GM18511 (cell line): ENCODE measurements at regions not wholly inside any gene's neighbourhood (a gene's known extent, or its start where the extent isn't known, plus 50 kb on each side); places are given as distances from the start of the nearest gene placed in this dataset.

Experiments used
- ATAC-seq: cut with Tn5 transposase; IDR thresholded peaks from one replicate; pipeline ENCODE4 v1.9.1; 2021; ENCODE audit warnings: mild to moderate bottlenecking, moderate library complexity; ENCODE audit not compliant: unreplicated experiment

DNA sequence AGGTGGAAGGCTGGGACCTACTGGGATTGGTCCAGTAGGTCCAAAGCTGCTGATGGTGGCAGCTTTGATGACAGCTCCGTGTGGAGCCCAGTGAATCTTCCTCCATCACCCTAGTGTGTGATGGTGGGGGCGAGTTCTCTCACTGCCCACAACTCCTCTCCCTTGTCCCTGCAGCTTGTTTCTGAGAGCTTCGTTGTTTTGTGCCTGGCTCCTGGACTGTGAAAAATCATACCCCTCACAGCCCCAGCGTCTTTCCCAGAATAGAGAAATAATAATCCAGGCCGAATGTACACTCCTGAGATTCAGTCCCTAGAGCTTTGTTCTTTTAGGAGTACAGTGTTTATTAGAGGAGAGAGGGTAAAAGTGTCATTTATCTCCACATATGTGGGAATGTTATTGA lies 372.2 kb downstream of the ENC1 start:
- no peak for ATAC-seq

DNA sequence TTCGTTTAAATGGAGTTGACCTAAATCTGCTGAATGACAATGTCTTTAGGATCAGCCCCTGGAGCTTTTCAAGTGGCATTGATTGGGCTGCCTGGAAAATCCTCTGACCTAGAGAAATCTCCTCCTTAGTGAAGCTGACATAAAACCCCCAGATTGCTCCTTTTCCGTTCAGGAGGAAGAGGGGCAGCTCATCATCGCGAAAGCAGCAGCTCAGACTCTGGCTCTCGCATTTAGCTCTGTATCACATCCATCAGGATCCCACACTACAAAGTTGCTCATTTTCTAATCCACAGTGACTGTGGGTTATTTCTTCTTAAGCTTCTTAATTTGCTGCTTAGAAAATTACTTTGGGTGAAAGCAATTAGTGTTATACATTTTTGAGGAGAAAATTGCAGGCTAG lies 373.7 kb downstream of the ENC1 start:
- no peak for ATAC-seq

DNA sequence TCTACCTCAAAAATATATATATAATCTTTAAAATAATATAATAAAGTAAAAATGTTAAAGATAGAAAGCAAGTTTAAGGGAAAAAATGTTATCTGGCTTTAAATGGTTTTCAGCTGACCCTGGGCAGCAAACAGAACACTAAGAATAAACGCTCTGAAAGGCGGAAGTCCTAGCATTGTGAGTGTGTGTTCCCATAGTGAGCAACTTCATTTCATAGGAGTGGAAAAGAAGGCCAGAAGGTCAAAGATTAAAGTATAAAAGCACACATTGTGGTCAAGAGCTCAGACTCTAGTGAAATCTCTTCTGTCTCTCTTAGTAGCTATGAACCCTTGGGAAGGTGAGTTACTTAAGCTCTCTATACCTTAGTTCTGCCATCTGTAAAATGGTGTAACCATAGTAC lies 374.4 kb downstream of the ENC1 start:
- ATAC-seq = no peak

DNA sequence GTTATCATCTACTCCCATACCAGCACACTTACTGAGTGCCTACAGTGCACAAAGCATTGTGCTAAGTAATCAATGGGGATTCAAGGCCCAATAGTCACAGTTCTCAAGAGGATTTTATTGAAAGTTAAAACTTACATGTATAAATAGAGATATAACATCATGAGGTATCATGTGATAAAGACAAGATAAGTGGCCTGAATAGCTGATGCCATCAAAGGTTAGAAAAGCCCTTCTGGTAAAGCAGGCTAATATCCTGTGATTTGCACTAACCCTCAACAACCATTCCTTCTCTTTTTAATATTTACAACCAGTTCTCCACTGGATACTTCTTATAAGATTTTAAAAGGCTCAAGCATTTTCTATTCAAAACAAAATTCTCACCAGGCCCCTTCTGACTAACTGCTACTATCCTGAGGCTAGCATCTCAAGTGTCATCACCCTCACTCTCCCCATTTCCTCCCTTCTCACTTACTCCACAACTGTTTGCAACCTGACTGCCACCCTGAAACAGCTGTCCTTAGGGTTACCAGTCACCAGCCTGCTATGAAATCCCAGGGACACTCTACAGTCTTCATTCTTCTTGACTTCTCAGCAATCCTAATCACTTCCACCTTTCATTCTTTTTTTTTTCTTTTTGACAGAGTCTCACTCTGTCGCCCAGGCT lies 377.9 kb downstream of the ENC1 start:
- ATAC-seq = no peak

DNA sequence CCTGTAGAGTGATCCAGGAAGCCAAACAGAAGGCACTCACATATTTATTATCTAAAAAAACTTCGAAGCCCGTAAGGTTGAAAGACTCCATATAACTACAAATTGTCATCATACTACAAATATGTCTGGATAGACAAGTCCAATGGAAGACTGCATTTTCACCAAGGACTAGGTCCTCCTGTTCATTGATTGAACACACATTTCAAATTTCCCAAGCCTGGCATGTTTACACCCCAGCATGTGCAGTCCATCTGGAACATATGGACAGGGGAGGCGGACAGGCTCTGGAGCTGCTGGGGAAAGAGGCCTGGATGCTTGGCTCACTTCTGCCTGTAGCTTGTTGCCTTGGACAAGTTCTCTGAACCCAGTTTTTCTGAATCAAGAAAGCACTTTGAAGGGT lies 378.7 kb downstream of the ENC1 start:
- no peak for ATAC-seq

DNA sequence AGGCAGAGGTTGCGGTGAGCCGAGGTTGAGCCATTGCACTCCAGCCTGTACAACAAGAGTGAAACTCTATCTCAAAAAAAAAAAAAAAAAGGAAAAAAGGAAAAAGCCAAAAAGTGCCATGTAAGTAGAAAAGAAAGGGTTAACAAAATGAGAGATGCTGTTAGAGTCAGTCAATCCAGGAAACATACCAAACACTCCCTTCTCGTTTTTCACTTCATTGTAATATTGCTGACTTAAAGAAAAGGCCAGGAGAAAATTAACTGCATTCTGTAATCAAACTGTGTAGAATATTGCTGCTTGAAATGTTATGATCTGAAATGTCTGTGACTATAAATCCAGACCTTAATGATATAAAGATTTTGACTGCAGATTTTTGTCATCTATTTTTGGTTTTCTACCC lies 379.1 kb downstream of the ENC1 start:
- no peak for ATAC-seq

DNA sequence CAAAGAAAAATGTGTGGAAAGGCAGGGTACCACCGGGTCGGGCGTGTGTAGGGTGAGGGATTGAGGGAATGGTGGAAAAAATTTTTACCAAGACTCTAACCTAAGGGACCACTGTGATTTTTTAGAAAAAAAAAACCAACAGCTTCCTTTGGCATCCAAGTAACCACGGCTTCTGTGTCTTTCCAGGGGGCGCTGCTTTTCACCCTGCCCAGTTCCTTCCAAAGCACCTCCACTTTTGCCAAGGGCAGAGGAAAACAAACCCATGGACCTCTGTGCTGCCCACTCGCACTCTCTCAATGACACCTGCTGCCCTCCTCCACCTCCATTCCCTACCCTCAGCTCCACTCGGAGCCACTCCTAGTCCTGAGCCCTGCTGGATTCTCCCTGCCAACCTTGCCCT lies 381.0 kb downstream of the ENC1 start:
- no peak for ATAC-seq

DNA sequence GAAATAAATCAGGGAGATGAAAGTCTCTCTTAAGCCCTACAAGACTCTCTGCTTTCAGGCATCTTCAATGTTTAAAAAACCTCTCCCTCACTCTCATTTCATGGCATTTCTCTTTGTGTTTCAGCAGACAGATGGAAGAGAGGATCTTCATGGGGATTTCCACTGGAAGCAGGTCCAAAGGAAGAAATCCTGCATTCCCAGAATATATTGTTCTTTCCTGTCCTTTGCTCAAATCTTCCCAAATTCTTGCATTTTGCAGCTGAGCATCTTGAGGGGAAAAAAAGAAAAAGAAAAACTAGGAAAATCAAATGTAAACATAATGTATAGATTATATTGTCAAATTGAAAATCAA lies 382.2 kb downstream of the ENC1 start:
- no peak for ATAC-seq

DNA sequence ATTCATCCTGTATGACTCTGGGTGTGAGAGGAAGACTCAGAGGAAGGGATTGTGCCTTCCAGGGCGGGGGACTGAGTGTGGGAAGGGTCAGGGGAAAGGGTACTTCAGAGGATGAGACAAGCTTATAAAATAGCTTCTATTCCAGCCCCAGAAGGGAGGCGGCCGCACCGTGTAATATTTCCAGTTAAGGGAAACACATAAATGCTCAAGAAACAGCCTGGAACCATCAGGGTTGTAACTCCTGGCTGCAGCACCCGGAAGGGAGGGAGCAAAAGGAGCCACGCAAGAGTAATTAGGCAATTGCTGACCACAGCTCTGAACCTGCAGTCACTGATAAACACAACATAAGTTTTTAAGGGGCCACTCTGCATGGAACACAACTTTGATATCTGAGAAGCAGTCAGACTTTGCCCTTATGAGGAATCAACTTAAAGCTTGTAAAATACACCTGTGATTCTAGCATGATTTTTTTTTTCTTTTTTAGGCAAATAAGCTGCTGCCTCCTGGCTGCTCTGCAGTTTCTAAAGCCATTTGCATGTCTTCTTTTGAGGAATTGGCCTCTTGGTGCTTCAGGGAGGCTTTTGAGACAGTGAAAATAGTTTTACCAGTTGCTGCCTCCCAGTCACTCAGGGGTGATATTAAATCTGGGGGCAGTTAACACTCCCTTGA lies 382.7 kb downstream of the ENC1 start:
- ATAC-seq = peak; percentile 58

DNA sequence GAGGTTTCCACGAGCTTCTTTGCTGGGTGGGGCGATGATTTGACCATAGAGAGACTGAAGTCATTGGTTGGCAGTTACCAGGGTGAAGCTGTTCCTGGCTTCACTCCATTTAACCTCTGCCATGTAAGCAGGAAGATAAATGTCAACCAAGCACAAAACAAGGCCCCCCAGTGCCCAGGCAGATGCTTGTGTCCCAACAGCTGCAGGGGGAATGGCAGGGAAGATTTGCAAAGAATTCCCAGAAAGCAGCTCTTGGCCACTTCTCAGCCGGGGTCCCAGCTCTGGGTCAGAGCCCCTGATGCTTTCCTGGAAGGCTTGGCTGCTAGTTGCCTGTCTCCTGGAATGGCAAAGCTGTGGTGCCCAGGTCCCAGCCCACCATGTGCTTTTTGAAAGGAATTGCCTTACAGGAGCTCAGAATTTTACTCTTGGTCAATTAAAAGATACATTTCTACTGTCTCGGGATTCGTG lies 383.4 kb downstream of the ENC1 start:
- no peak for ATAC-seq

DNA sequence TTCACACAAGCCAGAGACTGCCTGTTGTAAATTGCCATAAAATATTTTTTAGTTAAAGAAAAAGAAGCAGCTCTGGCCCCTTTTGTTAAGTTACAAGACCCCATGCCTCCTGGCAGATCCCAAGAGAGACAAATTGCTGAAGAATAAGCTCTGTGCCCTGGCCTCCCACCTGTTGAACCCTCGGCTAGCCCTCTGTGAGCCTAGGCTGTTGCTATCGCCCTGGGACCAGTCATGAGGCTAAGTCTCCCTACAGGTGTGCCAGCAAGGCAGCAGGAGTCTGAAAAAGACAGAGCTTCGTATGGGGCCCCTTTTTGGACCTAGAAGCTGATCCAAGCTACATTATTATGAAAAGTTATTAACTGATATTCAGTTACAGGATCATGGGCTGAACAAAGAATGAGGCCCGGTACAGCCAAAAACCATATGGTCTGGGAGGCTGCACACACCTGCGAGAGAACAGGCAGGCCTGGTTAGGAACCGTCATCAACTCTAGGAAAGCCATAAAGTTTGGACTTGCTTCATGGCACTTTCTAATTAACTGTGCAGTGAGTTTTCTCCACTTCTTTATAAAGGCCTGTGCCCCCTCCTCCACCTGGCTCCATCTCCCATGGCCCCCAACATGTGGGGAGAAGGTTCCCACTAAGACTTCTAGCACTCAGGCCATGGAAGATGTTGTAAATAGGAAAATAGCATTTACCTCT lies 384.7 kb downstream of the ENC1 start:
- ATAC-seq = no peak

DNA sequence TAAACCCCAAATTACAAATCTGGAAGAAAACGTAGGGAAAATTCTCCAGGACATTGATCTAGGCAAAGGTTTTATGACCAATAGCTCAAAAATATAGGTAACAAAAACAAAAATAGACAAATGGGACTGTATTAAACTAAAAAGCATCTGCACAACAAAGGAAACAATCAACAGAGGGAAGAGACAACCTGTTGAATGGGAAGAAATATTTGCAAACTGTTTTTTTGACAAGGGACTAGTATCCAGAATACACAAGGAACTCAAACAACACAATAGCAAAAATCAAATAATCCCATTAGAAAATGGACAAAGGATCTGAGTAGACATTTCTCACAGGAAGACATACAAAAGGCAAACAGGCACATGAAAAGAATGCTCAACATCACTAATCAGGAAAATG lies 386.3 kb downstream of the ENC1 start:
- no peak for ATAC-seq

DNA sequence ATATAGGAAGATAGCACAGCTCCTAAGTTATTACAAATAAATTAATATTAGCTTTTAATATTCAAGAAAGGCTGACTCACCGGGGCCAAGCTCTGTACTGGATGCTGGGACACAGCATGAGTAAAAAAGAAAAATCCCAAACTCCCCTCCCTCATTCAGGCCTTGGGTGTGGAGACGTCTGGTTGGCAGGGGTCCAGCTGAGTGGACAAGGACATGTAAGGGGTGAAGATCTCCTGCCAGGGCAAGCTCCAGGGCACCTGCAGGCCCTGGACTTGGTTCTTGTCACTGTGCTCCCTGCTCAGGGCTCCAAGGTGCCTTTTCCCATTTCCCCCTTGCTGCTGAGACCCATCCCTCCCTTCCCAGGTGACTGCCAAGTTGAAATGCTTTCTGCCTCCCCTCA lies 388.5 kb downstream of the ENC1 start:
- ATAC-seq = no peak

DNA sequence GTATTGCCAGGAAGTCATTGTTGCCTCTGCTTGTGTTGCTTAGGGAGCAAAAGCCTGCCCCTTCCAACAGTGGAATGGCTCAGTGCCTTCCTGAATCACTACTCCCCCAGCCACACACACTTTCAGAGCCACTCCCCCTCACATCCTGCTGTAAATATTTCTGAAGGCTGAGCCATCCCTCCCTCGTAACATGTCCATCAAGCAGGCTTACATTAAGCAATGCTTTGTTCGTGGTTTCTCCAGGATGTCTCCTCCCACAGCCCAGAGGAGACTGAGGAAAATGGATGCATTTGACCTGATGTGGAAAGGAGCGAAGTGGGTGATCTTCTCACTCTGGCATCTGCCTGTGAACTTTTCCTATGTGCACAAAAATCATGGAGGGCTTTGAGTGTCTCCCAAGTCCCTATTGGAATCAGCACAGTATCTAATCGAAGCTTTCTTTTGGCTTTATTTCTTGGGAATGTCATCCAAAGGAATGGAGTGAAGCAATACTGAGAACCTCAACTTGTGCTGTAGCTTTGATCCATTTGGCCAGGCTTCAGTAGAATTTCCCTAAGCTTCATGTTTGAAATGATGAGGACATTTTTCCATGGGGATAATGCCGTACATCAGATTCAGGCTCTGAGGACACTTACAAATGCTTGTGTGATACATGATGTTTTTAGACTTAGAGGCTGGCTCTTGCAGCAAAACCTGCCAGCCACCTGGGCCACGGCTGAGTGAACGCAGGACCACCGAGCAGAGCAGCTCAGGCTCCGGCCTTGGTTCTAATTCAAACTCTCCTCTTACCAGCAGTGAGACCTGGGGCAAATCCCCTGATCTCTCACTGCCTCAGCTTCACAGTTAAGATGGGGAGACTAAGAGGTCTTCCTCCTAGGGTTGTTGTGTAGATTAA lies 389.1 kb downstream of the ENC1 start:
- no peak for ATAC-seq

DNA sequence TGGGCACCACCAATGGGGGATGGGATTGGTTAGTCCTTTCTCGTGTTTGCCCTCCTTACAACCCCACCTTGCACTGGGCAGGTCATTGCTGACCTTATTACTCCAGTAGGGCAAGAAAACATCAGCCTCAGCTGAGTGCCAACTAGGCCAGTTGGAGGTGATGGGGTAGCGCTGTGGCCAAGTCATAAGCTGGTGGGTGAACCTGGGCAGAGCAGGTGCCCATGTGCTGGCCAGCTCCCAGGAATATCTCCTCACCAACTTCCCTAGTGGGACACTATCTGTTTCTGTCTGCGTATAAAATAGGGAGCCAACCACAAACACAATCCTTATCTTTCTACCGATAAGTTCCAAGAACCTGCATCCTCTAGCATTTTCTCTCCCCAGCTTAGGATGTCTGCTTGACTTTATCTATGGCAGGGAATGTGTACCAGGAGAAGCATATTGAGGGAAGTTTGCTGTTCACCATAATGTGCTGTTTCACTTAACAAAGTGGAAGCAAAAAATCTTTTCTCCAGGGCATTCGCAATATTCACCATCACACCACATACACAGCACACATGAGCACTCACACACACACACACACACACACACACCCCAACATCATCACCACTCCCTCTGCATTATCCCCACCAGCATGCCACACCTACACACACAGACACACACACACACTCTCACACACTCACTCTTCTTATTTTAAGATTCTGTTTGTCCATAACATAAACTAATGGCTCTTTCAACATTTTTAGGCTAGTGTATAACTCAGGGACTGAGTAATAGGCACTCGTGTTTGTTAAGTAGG lies 390.0 kb downstream of the ENC1 start:
- ATAC-seq = no peak

DNA sequence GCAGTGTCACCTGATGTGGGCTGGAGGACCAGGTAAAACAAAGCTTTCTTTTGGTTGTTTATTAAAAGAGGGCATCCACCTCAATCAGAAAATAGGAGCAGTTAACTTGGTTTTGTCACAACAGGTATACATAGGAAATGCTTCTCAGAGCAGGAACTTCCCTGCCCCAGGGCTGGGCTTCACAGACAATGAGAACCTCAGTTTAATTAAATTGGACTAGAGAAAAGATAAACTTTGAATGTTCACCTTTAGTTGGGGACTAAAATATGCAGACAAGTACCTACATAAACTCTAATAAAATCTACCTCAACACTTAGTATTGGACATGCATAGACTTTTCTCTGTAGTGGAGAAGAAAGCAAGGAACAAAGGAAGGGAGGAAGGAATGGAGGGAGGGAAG lies 392.0 kb downstream of the ENC1 start:
- ATAC-seq = no peak

DNA sequence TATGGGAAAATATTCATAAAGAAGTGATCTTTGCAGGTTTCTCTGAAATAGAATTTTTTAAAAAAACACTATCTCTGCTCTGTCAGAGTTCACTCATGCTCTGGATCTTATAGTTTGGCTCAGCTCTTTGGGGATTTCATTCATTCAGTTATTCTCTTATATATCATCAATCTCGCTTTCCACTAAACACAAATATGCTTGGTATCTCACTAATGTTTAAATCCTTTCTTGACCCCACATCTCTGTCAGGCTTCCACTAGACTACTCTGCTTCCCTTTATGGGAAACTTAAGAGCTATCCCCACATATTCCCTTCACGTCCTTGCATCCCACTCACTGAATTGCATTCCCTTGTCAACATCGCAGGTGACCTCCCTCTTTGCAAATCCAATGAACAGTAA lies 396.1 kb downstream of the ENC1 start:
- ATAC-seq = no peak

DNA sequence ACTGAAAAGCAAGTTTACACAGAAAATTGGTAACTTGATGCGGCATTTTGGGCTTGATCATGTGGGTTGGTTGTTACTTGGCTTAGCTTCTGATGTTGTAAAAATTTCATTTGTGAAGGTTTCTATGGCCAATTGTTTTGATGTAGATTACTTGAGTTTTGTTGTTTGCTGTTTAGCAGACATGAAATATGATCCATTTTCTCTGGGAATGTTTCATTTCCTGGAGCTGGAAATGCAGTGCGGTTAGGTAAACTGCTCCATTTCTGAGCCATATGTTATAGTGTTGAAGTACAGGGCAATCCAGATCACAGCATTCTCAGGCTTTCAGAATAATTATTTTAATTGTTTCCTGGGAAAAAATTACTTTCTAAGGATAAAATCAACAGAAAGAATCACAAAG lies 396.9 kb downstream of the ENC1 start:
- ATAC-seq = no peak

DNA sequence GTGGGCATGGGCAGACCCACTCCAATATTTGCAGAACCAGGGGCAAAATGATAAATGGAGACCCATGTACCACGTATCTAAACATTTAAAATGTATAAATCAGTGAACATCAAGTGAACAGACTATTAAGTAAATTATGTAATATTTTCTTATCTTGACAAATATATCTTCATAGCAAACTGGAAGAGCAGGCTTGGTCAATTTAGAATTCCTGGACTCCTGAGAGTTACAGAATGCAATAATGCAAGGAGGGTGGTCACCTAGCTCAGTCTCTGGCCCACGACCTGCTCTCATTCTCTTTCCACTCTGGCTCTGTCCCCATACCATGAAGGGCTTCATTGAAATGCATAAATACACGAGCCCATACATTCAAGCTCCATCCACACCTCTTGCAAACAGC lies 398.0 kb downstream of the ENC1 start:
- no peak for ATAC-seq

DNA sequence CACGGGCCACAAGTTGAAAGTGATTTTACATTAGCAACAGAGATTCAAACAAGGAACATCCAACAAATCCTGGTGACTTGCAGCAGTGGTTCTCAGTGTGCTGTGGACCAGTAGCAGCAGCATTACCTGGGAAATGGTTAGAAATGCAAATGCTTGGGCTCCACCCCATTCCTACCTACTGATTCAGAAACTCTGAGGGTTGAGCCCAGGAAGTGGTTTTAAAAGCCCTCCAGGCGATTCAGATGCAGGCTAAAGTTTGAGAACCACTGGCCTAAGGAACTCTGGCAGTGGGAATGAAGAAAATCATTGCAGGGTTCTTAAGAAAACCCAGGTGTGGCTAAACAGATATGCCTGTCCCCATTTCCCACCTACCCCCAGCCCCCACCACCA lies 398.8 kb downstream of the ENC1 start:
- ATAC-seq = no peak
